SH-SY5Y (cell line): ENCODE measurements at regions not wholly inside any gene's neighbourhood (a gene's known extent, or its start where the extent isn't known, plus 50 kb on each side); places are given as distances from the start of the nearest gene placed in this dataset.

Source experiments
- GATA2 ChIP-seq: IDR thresholded peaks from 2 replicates; pipeline ENCODE4 v1.6.1; 2011; ENCODE audit warnings: mild to moderate bottlenecking, low read depth, low read length
- GATA3 ChIP-seq: IDR thresholded peaks from 2 replicates; pipeline ENCODE4 v1.6.1; 2011; ENCODE audit warnings: low read depth, mild to moderate bottlenecking, low read length, moderate library complexity

- TF ChIP-seq GATA2, result no peak
- no peak for TF ChIP-seq GATA3
Measured at GRCh38 chr4:79022529-79022928, 83.3 kb upstream of the PAQR3 start.
